IgD-negative memory B cell (primary cell): ENCODE measurements at regions not wholly inside any gene's neighbourhood (a gene's known extent, or its start where the extent isn't known, plus 50 kb on each side); places are given as distances from the start of the nearest gene placed in this dataset.

Experiments used
- H3K27ac Mint-ChIP-seq, 3 donors: one replicate each; pipeline ENCODE4 v1.8.0; 2020 to 2022; ENCODE audit warnings: mild to moderate bottlenecking in 3 of 3, mixed read lengths in 3 of 3, moderate library complexity in 1 of 3
- H3K27me3 Mint-ChIP-seq: one replicate; pipeline ENCODE4 v1.8.0; 2021; ENCODE audit warnings: mixed read lengths
- H3K36me3 Mint-ChIP-seq: one replicate; pipeline ENCODE4 v1.8.0; 2020; ENCODE audit warnings: mild to moderate bottlenecking, mixed read lengths
- H3K4me1 Mint-ChIP-seq, 3 donors: one replicate each; pipeline ENCODE4 v1.8.0; 2020 to 2022; ENCODE audit warnings: mixed read lengths in 3 of 3, mild to moderate bottlenecking in 1 of 3
- H3K4me3 Mint-ChIP-seq, 4 donors: one replicate each; pipeline ENCODE4 v1.8.0; 2020 to 2022; ENCODE audit warnings: mild to moderate bottlenecking in 4 of 4, mixed read lengths in 4 of 4, moderate library complexity in 3 of 4
- H3K9me3 Mint-ChIP-seq, 3 donors: one replicate each; pipeline ENCODE4 v1.8.0; 2020 to 2021; ENCODE audit warnings: mixed read lengths in 3 of 3, mild to moderate bottlenecking in 1 of 3

DNA sequence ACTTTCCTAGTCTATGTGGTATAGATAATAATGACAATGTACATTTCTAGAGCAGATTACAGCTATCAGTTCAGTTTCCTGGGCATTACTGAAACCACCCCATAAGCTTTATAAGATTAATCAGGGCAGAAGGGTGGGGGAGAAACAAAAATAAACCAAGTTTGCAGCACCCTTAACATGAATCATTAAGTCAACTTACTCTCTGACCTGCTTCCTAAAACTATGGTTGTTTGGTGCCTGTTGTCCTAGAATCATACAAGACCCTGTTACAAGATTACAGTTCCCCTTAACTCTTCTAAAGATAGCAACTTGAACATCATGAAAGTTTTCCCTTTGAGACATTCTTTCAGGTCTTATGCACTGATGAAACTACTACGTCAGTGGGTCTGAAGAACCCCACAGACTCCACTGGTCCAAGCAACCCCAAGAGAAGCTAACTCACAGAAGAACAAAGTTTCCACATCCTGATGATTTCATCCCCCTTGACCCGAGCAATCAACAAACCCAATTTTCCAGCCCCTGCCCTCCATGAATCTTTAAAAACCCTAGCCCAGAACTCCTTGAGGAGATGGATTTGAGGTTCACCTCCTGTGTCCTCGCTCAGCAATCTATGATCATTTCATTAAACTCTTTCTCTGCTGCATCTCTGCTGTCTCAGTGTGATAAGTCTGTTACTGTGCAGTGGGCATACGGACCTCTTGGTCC is 336.5 kb downstream of the FOXO1 start:
- H3K4me3 Mint-ChIP-seq, result no peak overlapping the region
- H3K4me1 Mint-ChIP-seq, result peaks cover 0 to 7% (median 5%) of the 10 kb centered on the region in 3 donors
- peaks cover 9% of the 10 kb centered on the region for H3K27me3 Mint-ChIP-seq
- H3K9me3 Mint-ChIP-seq, result no peaks in the 10 kb centered on the region
- H3K27ac Mint-ChIP-seq, result no peak overlapping the region
- no peaks in the 10 kb centered on the region for H3K36me3 Mint-ChIP-seq

GRCh38 chr13:40330950-40331349 is 335.5 kb downstream of the FOXO1 start:
- no peaks in the 10 kb centered on the region for H3K9me3 Mint-ChIP-seq
- no peak overlapping the region for H3K4me3 Mint-ChIP-seq
- peaks cover 0 to 1% (median 0%) of the 10 kb centered on the region in 3 donors for H3K4me1 Mint-ChIP-seq
- H3K27me3 Mint-ChIP-seq, result peaks cover 4% of the 10 kb centered on the region
- peaks cover 2% of the 10 kb centered on the region for H3K36me3 Mint-ChIP-seq
- H3K27ac Mint-ChIP-seq, result no peak overlapping the region

DNA sequence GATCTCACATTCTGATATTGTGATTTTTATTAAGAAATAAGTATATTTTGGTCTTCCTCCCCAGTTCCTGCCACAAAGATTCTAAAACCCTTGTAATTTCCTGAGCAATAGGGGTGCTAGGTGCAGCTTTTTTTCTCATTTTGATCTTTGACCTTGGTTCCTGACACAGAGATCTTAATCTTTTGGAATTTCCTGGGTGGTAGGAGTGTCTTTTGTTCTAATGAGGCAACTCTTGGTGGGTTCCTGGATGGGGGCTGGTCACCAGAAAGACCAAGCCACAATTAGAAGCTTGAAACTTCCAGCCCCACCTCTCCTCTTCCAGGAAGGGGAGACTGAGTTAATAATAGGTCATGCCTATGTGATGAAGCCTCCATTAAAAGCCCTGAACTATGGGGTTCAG is 334.6 kb downstream of the FOXO1 start:
- Mint-ChIP-seq H3K9me3 (no peaks in the 10 kb centered on the region), H3K27me3 (peaks cover 4% of the 10 kb centered on the region), H3K36me3 (peaks cover 2% of the 10 kb centered on the region), H3K27ac (no peak overlapping the region), H3K4me1 (no peaks in the 10 kb centered on the region), H3K4me3 (no peak overlapping the region)

DNA sequence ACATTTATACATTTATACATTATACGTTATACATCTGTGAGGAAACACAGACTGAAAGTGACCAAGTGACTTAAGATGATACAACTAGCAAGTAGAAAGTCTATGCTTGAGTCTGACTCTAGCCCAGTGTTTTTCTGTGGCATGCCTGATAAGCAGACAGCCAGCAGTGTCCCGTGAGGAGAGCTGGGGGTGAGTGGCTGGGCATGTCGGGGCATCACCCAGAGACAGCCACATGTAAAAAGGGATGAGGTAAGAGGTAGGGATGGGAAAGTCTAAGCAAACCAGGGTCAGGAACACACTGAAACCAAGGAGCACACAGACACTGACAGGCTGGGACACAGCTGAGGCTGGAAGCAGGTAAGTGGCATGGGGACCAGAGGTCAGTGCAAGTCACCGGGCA is 333.2 kb downstream of the FOXO1 start:
- H3K9me3 Mint-ChIP-seq, result no peaks in the 10 kb centered on the region
- H3K36me3 Mint-ChIP-seq, result peaks cover 2% of the 10 kb centered on the region
- H3K4me3 Mint-ChIP-seq, result no peak overlapping the region
- peaks cover 4% of the 10 kb centered on the region for H3K27me3 Mint-ChIP-seq
- H3K27ac Mint-ChIP-seq, result no peak overlapping the region
- H3K4me1 Mint-ChIP-seq, result no peaks in the 10 kb centered on the region

DNA sequence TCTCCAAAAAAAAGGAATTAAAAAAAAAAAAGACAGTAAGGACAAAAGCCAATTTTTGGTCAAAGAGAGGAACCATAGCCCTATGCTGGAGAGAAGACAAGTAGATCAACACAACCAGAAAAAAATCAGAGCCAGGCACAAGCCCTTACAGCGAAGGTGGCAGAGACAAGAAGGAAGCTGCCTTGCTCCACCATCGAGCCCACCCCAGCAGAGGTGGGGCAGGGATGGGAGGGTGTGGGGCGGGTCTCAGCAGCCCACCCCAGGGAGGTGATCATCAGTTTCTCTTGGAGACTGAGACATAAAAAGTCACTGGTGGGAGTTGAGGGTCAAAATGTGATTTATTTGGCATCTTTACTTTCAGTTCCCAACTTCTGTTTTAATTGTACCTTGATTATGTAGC is 332.4 kb downstream of the FOXO1 start:
- Mint-ChIP-seq H3K27ac (no peak overlapping the region), H3K9me3 (no peaks in the 10 kb centered on the region), H3K4me1 (no peaks in the 10 kb centered on the region)

DNA sequence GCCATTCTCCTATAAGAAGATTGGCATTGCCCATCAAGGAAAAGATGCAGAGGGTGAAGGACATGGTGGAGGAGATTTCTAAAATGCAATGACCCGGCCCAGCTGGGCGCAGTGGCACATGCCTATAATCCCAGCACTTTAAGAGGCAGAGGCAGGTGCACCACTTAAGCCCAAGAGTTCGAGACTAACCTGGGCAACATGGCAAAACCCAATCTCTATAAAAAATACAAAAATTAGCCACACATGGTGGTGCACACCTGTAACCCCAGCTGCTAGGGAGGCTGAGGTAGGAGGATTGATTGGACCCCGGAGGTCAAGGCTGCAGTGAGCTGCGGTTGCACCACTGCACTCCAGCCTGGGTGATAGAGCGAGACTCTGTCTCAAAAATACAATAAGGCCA is 331.8 kb downstream of the FOXO1 start:
- H3K4me3 Mint-ChIP-seq, result no peak overlapping the region
- H3K27me3 Mint-ChIP-seq, result peaks cover 3% of the 10 kb centered on the region
- H3K27ac Mint-ChIP-seq, result no peak overlapping the region
- H3K36me3 Mint-ChIP-seq, result peaks cover 2% of the 10 kb centered on the region
- no peaks in the 10 kb centered on the region for H3K4me1 Mint-ChIP-seq
- H3K9me3 Mint-ChIP-seq, result no peaks in the 10 kb centered on the region

More for the DNA sequence above, 332.4 kb downstream of the FOXO1 start:
- Mint-ChIP-seq H3K36me3 (peaks cover 2% of the 10 kb centered on the region), H3K27me3 (peaks cover 4% of the 10 kb centered on the region), H3K4me3 (no peak overlapping the region)

- peak overlapping the region in 1 of 3 donors; percentile 31 for H3K27ac Mint-ChIP-seq
- no peaks in the 10 kb centered on the region for H3K27me3 Mint-ChIP-seq
- no peaks in the 10 kb centered on the region for H3K9me3 Mint-ChIP-seq
- peaks cover 2% of the 10 kb centered on the region for H3K36me3 Mint-ChIP-seq
- no peak overlapping the region for H3K4me3 Mint-ChIP-seq
- H3K4me1 Mint-ChIP-seq, result no peaks in the 10 kb centered on the region
Measured at GRCh38 chr13:40336228-40337221, 329.9 kb downstream of the FOXO1 start.

- H3K27ac Mint-ChIP-seq, result no peak overlapping the region
- H3K36me3 Mint-ChIP-seq, result peaks cover 3% of the 10 kb centered on the region
- no peaks in the 10 kb centered on the region for H3K4me1 Mint-ChIP-seq
- no peak overlapping the region for H3K4me3 Mint-ChIP-seq
- no peaks in the 10 kb centered on the region for H3K9me3 Mint-ChIP-seq
- no peaks in the 10 kb centered on the region for H3K27me3 Mint-ChIP-seq
Measured at GRCh38 chr13:40337651-40338050, 328.8 kb downstream of the FOXO1 start.

GRCh38 chr13:40338217-40338616 is 328.2 kb downstream of the FOXO1 start:
- Mint-ChIP-seq H3K4me1 (no peaks in the 10 kb centered on the region), H3K27me3 (no peaks in the 10 kb centered on the region), H3K27ac (no peak overlapping the region), H3K36me3 (peaks cover 3% of the 10 kb centered on the region), H3K4me3 (no peak overlapping the region), H3K9me3 (no peaks in the 10 kb centered on the region)

DNA sequence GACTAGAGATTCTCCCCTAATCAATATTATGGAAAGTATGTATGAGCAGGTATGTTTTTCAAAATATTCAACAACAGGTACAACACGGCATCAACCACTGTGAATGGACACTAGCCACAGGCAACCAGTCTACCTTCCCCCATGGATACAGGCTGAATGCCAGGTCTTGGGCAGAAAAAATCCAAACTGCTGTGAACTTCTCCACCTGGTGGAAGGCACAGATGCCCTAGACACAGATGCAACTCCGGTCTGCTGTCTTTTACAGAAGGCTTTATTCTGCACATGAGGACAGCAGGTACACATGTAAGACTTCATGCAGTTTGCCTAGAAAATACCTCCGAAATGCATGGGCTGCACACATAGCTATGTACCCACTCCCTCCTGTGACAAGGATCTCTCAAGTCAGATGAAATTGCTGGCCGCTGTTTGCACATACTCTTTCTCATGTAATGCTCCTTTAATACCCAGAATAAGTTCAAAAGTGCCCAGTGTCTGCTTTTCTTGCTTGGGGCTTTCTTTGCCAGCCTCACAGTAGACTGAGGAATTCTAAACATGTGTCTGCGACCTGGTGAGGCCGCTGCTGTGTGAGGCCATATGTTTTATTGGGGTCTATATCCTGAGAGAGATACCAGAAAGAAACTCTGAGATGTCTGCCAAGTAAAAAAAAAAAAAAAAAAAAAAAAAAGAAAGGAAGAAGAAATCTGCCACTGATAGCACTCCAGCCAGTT is 325.9 kb downstream of the FOXO1 start:
- Mint-ChIP-seq H3K36me3 (peaks cover 2% of the 10 kb centered on the region), H3K4me1 (peaks cover 1 to 10% (median 6%) of the 10 kb centered on the region in 3 donors), H3K4me3 (no peak overlapping the region), H3K27ac (no peak overlapping the region), H3K27me3 (peaks cover 1% of the 10 kb centered on the region), H3K9me3 (no peaks in the 10 kb centered on the region)

GRCh38 chr13:40341096-40341471 is 325.4 kb downstream of the FOXO1 start:
- Mint-ChIP-seq H3K9me3 (no peaks in the 10 kb centered on the region), H3K4me3 (no peak overlapping the region), H3K36me3 (peaks cover 1% of the 10 kb centered on the region), H3K27ac (no peak overlapping the region), H3K4me1 (peaks cover 1 to 10% (median 6%) of the 10 kb centered on the region in 3 donors), H3K27me3 (peaks cover 1% of the 10 kb centered on the region)

DNA sequence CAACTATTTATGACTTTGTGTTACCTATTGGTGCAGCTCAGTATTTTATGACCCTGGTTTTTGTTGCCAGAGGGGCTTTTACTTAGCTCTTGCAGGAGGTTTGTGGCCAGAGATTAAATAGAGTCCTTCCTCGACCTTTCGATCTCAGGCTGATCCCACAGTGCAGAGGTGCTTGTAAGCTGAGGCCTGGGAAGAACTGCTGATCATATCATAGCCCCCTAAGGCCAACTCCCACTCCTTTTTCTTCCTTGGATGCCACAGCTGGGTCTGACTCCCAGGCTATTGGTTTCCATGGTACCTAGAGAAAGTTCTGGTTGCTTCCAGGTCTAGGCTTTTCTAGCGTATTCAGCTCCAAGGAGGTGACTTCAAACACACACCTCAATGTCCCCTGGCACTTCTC is 324.9 kb downstream of the FOXO1 start:
- Mint-ChIP-seq H3K9me3 (no peaks in the 10 kb centered on the region), H3K36me3 (peaks cover 5% of the 10 kb centered on the region), H3K4me3 (no peak overlapping the region), H3K4me1 (peaks cover 1 to 10% (median 6%) of the 10 kb centered on the region in 3 donors), H3K27ac (no peak overlapping the region), H3K27me3 (peaks cover 1% of the 10 kb centered on the region)

GRCh38 chr13:40342461-40342860 is 324.0 kb downstream of the FOXO1 start:
- H3K4me3 Mint-ChIP-seq, result no peak overlapping the region
- no peak overlapping the region for H3K27ac Mint-ChIP-seq
- H3K9me3 Mint-ChIP-seq, result no peaks in the 10 kb centered on the region
- H3K4me1 Mint-ChIP-seq, result peaks cover 1 to 10% (median 6%) of the 10 kb centered on the region in 3 donors
- H3K27me3 Mint-ChIP-seq, result peaks cover 1% of the 10 kb centered on the region
- peaks cover 5% of the 10 kb centered on the region for H3K36me3 Mint-ChIP-seq

DNA sequence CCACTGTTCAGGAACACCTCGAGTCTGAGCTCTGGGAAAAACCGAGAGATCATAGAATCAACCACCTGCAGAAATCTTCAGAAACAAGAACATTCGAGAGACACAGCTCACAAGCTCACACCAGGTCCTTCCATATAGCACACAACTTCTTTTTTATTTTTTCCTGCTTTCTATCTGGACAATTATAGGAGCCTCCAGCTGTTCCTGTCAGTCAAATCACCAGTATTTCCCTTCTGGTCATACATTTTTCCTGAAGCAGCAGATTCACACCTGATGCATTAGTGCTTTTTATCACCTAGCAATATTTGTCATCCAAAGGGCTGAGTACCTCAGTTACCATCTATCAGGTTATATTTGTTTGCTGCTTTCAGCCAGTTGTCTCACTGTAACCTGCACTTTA is 323.5 kb downstream of the FOXO1 start:
- no peaks in the 10 kb centered on the region for H3K9me3 Mint-ChIP-seq
- H3K4me1 Mint-ChIP-seq, result peaks cover 1 to 10% (median 6%) of the 10 kb centered on the region in 3 donors
- peaks cover 2% of the 10 kb centered on the region for H3K27me3 Mint-ChIP-seq
- no peak overlapping the region for H3K27ac Mint-ChIP-seq
- no peak overlapping the region for H3K4me3 Mint-ChIP-seq
- peaks cover 6% of the 10 kb centered on the region for H3K36me3 Mint-ChIP-seq
